SK-N-SH treated with all-trans-retinoic acid at 6 μM for 48 hours (cell line): ENCODE measurements at regions not wholly inside any gene's neighbourhood (a gene's known extent, or its start where the extent isn't known, plus 50 kb on each side); places are given as distances from the start of the nearest gene placed in this dataset.

ENCODE experiments used
- BACH2 ChIP-seq: fragments of 250-450 bp; sonication (Bioruptor Pico); IDR thresholded peaks from 2 replicates; pipeline ENCODE4 v1.9.0; 2021; ENCODE audit warnings: mild to moderate bottlenecking, borderline replicate concordance
- CSDC2 ChIP-seq: fragments of 250-450 bp; sonication (Bioruptor Pico); IDR thresholded peaks from 2 replicates; pipeline ENCODE4 v1.5.0; 2020; ENCODE audit warnings: mild to moderate bottlenecking, moderate library complexity
- ESRRG ChIP-seq: fragments of 250-450 bp; sonication (Bioruptor Pico); IDR thresholded peaks from 2 replicates; pipeline ENCODE4 v1.6.1; 2021; ENCODE audit warnings: mild to moderate bottlenecking
- GLIS3 ChIP-seq: fragments of 250-450 bp; sonication (Bioruptor Pico); IDR thresholded peaks from 2 replicates; pipeline ENCODE4 v1.5.0; 2020; ENCODE audit warnings: mild to moderate bottlenecking, moderate library complexity
- PPARA ChIP-seq: fragments of 250-450 bp; sonication (Bioruptor Pico); IDR thresholded peaks from 2 replicates; pipeline ENCODE4 v1.5.0; 2020; ENCODE audit warnings: mild to moderate bottlenecking, borderline replicate concordance
- TCF4 ChIP-seq: fragments of 250-450 bp; sonication (Bioruptor Pico); IDR thresholded peaks from 2 replicates; pipeline ENCODE4 v1.8.0; 2021; ENCODE audit warnings: mild to moderate bottlenecking, moderate library complexity, borderline replicate concordance
- ZFP3 ChIP-seq: fragments of 250-450 bp; sonication (Bioruptor Pico); IDR thresholded peaks from 2 replicates; pipeline ENCODE4 v1.5.0; 2020; ENCODE audit warnings: mild to moderate bottlenecking, moderate library complexity
- ZFP30 ChIP-seq: fragments of 450-650 bp; formaldehyde crosslinking; IDR thresholded peaks from 2 replicates; pipeline ENCODE4 v1.5.0; 2022; ENCODE audit warnings: mild to moderate bottlenecking, moderate library complexity
- TF ChIP-seq, protein P1 (sequence below): fragments of 250-450 bp; sonication (Bioruptor Pico); IDR thresholded peaks from 2 replicates; pipeline ENCODE4 v1.8.0; 2020; ENCODE audit warnings: mild to moderate bottlenecking, moderate library complexity, borderline replicate concordance
- TF ChIP-seq, protein P2 (sequence below): fragments of 250-450 bp; sonication (Bioruptor Pico); IDR thresholded peaks from 2 replicates; pipeline ENCODE4 v1.5.0; 2020; ENCODE audit warnings: mild to moderate bottlenecking, moderate library complexity

DNA sequence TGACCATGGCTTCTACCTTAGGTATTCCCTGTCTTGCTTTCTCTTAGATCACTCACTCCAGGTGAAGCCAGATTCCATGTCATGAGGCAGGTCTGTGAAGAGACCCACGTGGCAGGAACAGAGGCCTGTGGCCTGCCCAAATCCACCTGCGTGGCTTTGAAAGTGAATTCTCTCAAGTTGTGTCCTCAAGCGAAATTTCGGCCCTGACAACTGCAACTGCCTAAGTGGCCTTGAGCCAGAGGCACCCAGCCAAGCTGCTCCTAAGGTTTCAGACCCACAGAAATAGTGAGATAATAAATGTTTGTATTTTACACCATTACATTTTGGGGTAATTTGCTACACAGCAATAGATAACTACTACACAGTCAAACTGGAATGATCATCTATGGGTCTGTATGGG is 497.9 kb downstream of the XYLT1 start:
- TF ChIP-seq, protein P1, sequence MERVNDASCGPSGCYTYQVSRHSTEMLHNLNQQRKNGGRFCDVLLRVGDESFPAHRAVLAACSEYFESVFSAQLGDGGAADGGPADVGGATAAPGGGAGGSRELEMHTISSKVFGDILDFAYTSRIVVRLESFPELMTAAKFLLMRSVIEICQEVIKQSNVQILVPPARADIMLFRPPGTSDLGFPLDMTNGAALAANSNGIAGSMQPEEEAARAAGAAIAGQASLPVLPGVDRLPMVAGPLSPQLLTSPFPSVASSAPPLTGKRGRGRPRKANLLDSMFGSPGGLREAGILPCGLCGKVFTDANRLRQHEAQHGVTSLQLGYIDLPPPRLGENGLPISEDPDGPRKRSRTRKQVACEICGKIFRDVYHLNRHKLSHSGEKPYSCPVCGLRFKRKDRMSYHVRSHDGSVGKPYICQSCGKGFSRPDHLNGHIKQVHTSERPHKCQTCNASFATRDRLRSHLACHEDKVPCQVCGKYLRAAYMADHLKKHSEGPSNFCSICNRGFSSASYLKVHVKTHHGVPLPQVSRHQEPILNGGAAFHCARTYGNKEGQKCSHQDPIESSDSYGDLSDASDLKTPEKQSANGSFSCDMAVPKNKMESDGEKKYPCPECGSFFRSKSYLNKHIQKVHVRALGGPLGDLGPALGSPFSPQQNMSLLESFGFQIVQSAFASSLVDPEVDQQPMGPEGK (CRISPR knock-in tag), result no peak
- TF ChIP-seq CSDC2 (no peak), TCF4 (CRISPR knock-in tag) (no peak), GLIS3 (no peak), ZFP30 (CRISPR knock-in tag) (no peak), ZFP3 (CRISPR knock-in tag) (no peak), PPARA (CRISPR knock-in tag) (no peak), BACH2 (CRISPR knock-in tag) (no peak), ESRRG (CRISPR knock-in tag) (no peak)
- TF ChIP-seq, protein P2, sequence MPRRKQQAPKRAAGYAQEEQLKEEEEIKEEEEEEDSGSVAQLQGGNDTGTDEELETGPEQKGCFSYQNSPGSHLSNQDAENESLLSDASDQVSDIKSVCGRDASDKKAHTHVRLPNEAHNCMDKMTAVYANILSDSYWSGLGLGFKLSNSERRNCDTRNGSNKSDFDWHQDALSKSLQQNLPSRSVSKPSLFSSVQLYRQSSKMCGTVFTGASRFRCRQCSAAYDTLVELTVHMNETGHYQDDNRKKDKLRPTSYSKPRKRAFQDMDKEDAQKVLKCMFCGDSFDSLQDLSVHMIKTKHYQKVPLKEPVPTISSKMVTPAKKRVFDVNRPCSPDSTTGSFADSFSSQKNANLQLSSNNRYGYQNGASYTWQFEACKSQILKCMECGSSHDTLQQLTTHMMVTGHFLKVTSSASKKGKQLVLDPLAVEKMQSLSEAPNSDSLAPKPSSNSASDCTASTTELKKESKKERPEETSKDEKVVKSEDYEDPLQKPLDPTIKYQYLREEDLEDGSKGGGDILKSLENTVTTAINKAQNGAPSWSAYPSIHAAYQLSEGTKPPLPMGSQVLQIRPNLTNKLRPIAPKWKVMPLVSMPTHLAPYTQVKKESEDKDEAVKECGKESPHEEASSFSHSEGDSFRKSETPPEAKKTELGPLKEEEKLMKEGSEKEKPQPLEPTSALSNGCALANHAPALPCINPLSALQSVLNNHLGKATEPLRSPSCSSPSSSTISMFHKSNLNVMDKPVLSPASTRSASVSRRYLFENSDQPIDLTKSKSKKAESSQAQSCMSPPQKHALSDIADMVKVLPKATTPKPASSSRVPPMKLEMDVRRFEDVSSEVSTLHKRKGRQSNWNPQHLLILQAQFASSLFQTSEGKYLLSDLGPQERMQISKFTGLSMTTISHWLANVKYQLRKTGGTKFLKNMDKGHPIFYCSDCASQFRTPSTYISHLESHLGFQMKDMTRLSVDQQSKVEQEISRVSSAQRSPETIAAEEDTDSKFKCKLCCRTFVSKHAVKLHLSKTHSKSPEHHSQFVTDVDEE (CRISPR knock-in tag), result no peak
